HG02798 (cell line): ENCODE measurements at regions not wholly inside any gene's neighbourhood (a gene's known extent, or its start where the extent isn't known, plus 50 kb on each side); places are given as distances from the start of the nearest gene placed in this dataset.

ENCODE experiments used
- ATAC-seq: cut with Tn5 transposase; IDR thresholded peaks from one replicate; pipeline ENCODE4 v1.9.1; 2021; ENCODE audit warnings: mild to moderate bottlenecking; ENCODE audit not compliant: unreplicated experiment, poor library complexity

DNA sequence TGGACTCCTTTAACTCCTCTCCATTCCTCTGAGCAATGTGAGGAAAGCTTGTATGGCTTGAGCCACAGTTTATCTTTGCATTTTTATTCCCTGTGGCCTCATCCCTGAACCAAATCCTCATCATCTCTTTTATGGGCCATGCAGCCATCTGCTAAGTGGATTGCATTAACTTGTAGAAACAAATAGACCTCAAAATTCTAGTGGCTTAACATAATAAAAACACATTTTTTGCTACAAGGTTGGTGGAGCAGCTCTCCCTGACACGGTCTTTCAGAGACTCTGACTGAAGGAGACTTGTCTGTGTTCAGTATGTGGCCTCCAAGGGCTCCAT, 135.3 kb downstream of the RPL22L1 start:
- ATAC-seq = no peak

- ATAC-seq = no peak
Observed at GRCh38 chr3:170734043-170734734, 135.8 kb downstream of the RPL22L1 start.

DNA sequence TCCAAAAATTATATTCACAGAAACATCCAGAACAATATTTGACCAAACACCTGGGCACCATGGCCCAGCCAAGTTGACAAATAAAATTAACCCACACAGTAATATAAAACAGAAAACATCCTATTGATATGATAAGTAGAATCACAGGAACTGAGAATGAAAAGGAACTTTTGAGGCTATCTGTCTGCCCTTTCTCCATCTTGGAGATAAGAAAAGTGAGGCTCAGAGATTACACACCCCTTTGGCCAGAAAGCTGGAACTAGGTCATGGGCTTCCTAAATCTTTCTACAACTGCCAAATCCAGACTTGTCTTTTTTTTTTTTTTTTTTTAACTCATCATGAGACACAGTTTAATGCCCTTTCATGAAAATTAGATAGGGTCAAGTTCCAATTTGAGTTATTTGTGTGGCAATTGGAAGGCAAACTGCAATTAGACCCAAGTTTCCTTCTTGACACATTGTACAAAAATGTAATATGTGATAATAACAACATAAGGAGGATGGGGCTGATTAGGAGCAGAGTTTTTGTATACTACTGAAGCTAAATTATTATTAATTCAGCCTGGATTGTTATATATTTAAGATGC, 137.2 kb downstream of the RPL22L1 start:
- ATAC-seq = no peak

GRCh38 chr3:170731281-170731680, 138.7 kb downstream of the RPL22L1 start:
- ATAC-seq = no peak

- ATAC-seq = no peak
Observed at GRCh38 chr3:170730071-170730812, 139.8 kb downstream of the RPL22L1 start.

DNA sequence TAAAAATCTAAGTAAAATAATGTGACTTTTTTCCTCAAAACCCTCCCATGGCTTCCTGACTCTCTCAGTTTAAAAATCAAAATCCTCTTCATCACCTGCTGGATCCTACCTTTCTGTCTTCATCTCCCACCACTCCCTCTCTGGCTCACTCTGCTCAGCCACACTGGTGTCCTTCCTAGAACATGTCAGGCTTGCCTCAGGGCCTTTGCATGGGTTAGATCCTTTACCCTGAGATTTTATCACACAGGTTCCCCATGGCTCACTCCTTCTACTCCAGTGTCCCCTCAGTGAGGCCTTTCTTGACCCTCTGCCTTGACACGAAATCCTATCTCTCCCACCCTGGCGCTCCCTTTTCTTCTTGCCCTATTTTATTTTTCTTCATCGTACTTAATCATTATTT, 141.8 kb downstream of the RPL22L1 start:
- no peak for ATAC-seq

- no peak for ATAC-seq
Observed at GRCh38 chr3:170727754-170728153, 141.9 kb upstream of the SLC7A14 start.

- no peak for ATAC-seq
Observed at GRCh38 chr3:170726976-170727661, 141.2 kb upstream of the SLC7A14 start.

DNA sequence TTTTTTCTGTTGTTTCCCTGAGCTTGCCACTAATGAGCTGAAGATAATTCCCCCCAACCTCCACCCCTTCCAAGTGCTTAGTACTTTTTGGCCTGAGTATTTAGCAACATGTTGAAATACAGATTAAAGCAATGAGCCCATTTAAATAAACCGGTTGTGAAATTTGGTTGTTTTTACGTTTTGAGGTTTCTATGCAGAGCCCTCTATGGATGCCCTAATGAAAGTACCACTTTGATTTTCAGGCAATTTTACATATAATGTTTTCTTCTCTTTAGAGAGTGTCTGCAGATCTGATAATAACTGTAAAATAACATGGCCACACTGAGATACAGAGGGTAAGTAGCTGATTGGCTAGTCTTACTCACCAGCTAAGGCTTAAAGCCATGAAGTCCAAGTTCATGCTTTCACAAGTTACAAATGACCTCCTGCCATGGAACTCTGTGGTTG, 139.4 kb upstream of the SLC7A14 start:
- no peak for ATAC-seq

DNA sequence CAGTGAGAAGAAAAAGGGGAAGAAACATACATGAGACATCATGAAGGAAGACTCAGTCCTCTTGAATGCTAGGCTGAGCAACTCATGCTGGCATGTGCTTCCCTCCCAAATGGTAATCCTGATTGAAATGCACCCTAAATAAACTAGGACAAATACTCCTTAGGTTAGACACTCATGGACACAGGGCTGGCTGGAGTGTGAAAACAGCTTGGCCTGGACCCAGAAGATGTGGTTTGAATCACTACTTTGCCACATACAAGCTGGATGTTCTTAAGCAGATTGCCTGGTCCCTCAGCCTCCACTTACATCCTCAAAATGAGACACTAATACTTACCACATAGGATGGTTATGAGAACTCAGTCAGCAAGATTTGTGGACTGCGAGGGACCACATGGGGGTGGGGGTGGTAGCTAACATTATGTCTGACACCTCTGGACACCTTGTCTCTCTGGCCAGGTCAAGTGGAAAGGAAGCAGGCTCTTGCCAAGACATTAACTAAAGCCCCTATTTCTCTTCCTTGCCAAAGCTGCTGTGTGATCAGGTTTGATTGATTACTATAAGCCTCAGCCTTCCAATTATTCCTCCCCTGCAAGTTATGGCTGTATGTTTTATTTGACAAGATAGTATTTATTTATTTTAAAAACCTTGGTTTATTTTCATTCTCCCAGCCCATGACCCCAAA, 138.9 kb upstream of the SLC7A14 start:
- no peak for ATAC-seq

GRCh38 chr3:170723241-170723640, 137.4 kb upstream of the SLC7A14 start:
- ATAC-seq = no peak

- no peak for ATAC-seq
Observed at GRCh38 chr3:170721563-170721962, 135.7 kb upstream of the SLC7A14 start.

DNA sequence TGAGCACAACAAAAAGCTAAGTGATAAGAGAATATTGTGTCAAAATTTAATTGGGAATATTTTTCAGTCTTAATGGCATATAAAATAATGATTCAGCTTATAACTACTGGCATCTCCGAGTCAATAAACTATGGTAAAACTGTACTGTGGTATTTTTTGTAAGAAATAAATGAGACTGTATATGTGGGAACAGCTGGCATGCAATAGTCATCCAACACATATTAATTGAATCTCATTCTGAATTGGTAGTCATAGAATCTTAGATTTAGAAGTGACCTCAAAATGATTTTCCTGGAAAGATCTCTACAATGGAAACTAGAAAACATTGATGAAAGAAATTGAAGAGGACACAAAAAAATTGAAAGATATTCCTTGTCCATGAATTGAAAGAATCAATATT, 133.4 kb upstream of the SLC7A14 start:
- ATAC-seq = no peak

- no peak for ATAC-seq
Observed at GRCh38 chr3:170718848-170719247, 133.0 kb upstream of the SLC7A14 start.

DNA sequence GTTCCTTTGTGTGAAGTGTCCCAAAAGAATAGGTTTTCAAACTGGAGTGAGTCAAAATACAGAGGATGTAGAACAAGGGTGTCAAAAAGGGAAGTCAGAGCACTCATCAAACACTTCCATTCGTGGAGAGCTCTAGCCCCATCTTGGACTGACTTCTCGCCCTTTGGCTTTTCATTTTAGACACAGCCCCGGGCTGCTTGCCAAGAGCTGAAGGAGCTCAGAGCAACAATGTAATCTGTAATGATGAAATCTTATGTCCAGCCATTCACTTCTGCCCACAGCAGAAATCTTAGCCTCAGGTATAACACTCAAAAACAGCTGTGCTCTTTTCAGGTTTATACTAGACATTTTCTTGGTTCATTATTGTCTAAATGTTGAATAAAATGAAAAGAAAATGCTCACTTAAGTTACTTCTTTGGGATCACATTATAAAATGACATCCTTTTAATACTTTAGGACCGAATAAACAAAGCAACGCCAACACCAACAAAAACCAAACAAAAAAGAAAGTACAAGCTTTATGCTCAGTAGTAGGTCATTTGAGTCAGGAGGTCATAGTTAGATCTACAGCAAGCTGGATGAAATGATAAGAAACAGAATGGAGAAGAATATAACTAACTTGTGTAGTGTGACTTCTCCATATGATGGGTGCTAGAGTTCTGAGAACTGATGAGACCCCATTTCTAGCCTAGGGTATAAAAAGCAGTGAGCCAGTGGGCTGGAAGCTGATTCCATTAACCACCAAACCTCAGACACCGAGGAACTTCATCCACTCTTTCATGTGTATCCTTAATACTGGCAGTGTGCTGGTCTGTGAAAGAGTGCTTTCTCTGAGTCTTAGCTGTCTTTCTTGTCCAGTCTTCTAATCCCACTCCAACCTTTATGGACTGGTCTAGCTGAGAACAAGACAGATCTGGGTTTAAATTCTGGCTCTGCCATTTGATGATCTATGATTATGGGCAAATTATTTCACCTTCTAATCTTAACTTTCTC, 131.8 kb upstream of the SLC7A14 start:
- ATAC-seq = no peak

- no peak for ATAC-seq
Observed at GRCh38 chr3:170716172-170716805, 130.4 kb upstream of the SLC7A14 start.

DNA sequence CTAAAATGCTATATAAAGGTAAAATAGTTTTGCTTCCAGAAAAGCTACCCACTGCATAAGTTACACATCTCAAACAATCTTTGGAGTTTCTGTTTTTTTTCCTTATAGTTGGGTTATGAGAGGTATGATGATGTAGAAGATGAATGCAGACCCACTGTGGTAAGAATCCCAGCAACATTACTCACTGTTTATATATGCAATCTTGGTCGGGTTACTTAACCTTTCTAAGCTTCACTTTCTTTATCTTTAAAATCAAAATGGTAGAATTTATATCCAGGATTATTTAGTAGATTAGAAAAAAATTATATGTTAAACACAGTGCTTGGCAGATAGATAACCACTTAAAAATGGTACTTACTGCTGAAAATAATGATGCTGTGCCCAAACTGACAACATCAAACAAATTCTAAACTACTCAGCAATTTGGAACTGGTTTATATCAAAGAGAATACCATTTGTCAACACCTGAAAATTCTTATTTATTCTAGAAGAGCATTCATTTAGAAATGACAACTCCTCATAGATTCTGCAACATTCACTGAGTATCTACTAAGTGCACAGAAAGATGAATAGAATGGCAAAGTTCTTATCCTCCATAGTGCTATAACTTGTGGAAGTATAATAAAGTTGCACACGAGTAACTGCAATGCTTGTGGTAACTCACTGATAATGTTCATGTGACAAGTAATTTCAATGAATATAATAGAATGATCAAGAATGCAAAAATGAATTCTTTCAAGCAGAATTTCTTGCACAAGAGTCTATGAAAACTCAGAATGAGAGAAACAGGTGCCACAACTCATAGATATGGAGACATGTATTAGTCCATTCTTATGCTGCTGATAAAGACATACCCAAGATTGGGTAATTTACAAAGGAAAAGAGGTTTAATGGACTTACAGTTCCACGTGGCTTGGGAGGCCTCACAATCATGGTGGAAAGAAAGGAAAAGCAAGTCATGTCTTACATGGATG, 129.0 kb upstream of the SLC7A14 start:
- ATAC-seq = no peak

GRCh38 chr3:170714122-170714521, 128.2 kb upstream of the SLC7A14 start:
- no peak for ATAC-seq
